GM21825 (cell line): ENCODE measurements at regions not wholly inside any gene's neighbourhood (a gene's known extent, or its start where the extent isn't known, plus 50 kb on each side); places are given as distances from the start of the nearest gene placed in this dataset.
"Not testable (repeated sequence)": the region's sequence is repeated elsewhere in the genome, so short reads cannot be mapped to it uniquely, and the experiment has no call there.

Source experiments
- ATAC-seq: cut with Tn5 transposase; IDR thresholded peaks from one replicate; pipeline ENCODE4 v1.9.1; 2021; ENCODE audit warnings: mild to moderate bottlenecking, moderate library complexity; ENCODE audit not compliant: unreplicated experiment

DNA sequence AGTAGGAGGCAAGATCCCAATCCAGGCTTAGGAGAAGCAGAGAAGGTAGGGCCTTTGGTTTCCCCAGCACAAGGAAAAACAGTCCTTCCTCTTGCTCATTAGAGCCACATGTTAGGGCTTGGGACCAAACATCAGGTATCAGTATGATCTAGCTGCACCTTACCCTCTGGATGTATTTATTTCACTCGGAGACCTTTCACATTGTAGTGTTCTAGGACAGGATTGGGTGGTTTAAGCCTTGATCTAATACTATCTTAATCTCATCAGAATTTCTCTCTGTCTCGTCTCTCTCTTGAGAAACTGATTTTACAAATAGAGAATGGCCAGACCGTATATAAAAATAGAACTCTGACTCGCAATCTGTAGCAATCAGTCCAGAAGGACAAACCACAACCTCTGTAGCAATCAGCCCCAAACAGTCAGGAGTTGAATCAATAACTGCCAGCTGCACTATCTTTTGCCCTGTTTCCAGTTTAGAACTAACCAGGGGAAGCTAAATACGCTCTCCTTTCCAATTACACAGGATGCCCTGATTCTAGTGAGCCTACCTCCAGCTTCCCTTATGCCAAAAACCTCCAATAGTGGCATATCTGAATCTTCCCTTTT is 207.1 kb downstream of the TDRD15 start:
- no peak for ATAC-seq

DNA sequence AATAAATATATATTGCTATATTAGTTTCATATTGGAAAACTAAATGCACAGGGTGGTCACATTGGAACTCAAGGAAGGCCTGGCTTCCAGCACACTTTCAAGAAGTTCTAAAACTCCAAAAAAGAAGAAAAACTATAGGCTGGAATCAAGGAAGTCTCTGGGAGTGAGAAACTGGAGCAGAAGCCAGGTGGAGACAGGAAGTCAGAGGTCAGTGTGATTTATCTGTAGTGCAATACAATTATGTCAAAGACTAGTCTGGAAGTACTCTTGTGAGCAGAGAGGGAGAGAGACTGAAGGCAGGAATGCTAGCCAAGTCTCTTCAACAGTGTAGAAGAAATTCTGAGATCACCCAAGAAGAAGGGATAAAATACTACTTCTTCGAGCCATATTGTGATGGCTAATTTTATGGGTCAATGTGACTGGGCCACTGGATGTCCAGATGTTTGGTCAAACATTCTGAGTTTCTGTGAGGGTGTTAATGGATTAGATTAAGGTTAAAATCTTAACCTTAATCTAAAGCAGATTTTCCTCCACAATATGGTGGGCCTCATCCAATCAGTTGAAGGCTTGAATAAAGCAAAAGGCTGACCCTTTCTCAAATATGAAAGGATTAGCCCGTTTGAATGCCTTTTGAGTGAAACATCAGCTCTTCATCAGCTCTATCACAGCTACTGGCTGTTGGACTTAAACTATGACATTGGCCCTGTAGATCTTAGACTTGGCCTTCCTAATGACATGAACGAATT is 208.0 kb downstream of the TDRD15 start:
- ATAC-seq: no peak

DNA sequence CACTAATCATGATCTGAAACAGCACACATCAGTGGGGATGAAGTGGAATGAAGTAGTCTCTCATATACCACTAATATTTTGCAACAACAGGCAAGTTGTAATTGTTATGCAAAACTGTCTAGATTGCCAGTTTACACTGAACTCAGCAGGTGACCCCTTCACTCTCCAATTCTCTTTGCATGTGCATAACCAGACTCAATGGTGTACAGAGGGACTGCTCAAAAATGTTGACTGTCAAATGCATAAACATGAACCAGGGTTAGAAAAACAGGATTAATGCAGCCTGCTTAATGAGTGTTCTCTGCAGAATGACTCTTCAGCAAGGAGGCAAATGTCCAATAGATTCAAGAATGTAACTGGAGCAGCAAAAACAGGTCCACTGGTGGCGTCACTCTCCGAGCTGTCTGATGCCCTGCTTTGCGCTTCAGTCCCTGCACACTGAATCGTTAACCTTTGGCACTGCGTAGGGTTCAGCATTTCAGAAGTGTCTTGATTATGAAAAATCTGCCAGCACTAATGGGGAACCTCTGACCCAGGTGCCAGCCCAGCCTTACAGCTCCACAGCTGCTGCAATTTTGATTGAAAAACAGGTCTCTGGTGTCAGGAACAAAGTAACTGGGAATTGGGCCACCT is 209.3 kb downstream of the TDRD15 start:
- no peak for ATAC-seq

DNA sequence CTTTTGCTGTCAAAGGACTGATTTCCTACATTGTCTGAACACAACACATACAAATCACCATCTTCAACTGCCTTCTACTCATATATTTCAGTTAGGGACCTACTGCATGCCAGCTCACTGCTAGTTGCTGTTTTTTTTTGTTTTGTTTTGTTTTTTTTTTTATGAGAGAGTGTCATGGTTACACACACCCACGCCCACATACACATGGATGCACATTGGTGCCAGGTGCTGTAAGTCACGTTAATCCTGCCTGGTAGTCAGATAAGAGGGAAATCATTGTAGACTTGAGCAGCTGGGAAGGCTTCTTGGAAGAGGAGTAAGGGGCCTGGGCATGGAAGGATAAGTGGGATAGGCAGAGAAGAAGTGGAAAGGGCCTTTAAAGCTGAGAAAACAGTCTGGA is 209.9 kb downstream of the TDRD15 start:
- no peak for ATAC-seq

DNA sequence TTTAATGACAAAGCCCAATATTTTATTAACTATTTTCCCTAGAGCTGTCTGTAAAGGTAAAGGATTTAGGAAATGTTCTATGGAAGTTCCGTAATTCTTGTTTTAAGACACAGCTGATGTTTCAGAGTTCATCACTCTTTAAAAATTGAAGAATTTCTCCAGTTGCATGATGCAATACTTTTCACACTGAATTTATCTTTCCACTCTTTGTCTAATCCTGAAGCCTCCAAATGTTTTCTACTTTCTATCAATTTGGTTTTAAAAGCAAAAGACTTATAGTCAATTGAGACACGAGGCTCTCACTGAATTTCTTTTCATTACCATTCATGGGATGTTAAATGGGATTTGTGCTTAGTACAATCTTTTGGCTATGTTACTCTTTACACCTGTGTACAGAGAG is 223.2 kb downstream of the TDRD15 start:
- no peak for ATAC-seq

DNA sequence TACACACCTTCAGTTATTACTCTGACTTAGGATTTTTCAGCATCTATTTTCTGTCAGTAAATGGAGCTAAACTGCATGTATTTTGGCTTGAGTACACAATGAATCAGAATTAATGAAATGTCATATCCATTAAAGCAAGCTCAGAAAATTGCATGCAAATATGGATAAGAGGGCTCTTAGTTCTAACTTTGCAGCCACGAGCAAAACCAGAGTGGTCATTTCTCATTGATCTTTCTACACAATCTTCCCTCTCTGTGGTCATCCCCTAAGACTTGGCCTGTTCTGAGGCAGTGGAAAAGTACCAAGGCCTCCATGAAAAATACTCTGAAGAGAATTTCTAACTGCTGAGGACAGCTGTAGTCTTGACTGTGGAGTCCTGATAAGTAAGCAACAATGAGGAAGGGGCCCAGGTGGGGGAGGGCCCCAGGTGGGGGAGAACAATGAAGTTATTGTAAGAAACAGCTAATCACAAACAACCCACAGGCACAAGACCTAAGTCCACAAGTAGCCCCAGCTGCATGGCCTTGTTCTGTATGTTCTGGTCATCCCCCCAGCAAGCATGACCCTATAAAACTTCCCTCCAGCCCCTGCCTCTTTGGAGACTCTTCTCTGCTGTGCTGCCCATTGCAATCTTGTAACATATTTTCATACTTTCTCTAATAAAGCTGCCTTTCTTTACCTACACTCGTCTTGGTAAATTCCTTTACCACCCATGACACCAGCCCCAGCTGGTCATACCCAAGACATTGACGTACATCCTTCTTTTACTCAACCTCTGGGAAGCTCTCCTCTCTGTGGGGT is 230.3 kb downstream of the TDRD15 start:
- no peak for ATAC-seq

DNA sequence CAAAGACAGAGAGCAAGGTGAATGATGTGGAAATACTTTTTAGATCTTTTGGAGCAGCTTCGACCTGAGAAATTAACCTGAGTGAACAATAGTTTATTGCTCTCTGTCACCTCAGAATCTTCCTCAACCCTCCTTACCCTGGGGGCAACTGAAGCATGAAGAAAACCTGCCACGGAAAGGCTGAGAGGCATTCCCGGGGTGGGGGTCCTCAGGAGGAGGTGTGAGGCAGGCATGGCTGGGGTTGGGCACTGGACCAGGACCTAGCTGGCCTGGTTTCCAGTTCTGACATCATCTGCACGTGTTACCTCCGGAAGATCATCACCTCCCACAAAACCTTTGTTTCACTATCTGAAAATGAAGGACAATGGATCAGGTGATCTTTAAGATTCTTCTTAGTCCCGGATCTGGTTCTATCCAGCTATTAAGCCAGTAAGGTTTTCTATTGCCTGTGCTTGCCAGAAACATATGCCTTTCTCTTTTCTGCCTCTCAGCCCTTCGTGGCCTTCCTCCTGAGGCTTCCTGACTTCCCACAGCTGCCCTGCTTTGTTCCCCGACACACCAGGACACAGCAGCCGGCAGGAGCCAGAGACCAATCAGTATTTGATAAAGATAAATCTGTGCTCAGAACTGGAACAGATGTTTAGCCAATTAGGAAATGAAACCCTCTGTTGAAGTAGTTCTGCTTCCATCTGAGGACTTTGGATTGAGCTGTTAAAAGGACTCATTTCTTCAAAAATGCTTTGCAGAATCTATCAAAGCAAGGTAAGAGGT is 232.5 kb downstream of the TDRD15 start:
- no peak for ATAC-seq

DNA sequence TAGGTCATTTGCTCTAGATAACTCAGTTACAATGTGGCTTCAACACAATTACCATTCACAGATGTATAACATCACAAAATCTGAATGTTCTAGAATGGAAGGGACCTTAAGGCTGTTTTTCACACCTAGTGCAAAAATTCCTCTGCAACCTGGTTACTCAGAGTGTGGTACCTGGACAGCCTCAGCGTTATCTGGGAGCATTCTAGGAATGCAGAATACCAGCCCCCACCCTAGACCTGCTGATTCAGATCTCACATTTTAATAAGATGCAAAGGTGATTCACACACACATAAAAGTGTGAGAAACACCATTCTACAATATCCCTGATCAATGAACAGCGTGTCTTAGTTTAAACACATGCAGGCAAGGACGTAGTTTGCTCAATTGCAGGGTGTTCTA is 233.1 kb downstream of the TDRD15 start:
- no peak for ATAC-seq

DNA sequence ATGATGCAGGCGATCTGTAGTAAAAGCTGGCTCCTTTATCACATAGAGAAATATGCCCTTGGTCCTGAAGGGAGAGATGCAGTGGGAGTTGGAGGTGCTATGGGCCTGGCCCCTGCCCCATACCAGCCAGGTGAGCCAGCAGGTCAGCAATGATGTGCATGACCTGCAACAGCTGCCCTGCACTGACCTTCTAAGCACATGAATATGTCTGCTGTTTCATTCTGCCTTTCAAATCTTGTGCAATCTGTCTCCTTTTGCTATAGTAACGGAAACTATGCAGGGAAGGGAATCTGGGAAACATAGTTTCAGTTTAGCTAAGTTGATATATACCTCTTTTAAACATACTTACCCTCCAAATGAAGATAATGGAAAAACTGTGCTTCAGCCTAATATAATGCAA is 235.2 kb downstream of the TDRD15 start:
- no peak for ATAC-seq

DNA sequence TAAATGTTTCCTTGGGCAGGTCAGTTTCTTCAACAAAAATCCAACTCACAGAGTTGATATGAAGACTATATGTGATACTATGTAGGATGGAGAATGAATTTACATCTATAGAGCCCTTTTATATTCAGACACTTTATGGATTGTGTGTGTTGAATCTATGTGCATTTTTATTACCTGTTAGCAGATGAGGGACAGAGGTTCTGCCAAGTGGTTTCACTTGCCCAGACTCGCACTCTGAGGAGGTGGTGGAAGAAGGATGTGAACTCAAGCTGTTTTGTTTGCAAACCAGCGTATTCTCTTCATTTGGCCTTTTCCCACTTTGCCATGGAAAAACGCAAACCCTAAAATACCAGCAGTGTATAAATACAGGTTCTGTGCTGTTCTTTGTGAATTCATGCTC is 237.6 kb downstream of the TDRD15 start:
- ATAC-seq: no peak

DNA sequence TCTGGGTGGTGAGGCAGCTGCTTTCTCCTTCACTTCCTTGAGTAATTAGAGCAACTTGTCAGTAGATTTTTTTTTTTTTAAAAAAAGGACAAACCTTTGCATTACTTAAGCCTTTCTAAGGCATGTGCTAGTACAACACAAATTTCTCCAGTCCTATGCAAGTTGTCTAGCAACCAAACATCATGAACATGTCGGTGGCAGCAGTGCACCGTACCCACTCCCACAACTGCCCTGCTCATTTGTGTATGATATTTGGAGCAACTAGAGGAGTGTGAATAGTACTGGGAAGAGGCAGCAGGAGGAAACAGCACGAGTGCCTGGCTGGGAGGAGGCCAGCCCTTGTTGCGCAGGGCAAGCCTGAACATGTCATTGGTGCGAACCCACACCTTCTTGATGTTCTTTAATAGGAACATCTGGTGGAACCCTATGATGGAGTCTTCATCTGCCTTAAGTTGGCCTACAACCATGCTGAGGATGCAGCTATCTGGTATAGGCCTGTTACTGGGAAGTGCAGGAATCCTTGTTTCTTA is 238.3 kb downstream of the TDRD15 start:
- no peak for ATAC-seq

DNA sequence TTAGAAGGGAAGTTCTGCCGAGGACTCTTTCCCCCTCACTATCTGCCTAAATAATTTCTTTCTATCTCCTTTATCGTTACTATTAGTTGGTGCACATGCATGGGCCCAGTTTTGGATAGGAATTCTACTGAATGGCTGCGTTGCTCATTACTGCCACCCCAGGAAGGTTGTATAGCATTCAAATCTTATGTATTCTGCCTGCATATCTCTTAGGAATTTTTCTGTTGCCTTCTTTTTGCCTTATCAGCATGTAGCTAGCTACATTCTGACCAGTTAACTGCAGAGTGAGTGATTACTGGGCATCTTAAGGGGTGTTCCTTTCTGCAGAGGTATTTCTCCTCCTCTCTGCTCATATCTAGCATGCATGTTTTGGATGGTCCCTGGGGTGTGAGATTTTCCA is 239.6 kb downstream of the TDRD15 start:
- ATAC-seq: no peak

DNA sequence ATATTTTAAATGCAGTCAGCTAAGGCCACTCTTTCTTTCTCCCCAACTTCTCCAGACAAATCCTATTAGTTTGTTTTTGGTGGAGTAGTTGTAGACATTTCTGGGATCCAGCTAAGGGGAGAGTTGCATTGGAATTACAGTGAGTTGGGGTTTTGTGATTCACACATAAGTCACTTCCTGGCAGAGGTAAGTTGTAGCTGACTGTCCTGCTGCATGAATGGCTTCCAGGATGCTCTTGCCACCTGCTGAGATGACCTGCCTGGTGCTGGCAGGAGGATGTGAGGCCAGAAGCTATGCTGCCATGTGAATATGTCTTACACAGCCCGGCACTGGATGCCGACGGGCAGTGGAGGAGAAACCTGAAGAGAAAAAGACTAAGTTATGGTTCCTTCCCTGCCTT is 243.7 kb downstream of the TDRD15 start:
- no peak for ATAC-seq

DNA sequence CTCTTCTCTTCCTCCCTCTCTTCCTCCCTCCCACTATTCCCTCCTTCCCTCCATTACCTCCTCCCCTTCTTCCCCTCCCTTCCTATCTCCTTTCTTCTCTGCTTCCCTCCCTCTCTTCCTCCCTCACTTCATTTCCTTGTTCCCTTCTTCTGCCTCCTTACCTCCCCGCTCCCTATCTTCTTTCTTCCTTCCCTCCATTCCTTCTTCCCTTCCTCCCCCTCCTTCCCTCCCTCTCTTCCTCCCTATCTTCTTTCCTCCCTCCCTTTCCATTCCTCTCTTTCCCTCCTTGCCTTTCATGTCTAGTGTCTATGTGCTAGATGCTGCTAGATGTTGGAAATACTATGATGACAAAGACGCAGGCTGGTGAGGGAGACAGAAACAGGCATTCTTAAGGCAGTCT is 246.0 kb downstream of the TDRD15 start:
- ATAC-seq: no peak

DNA sequence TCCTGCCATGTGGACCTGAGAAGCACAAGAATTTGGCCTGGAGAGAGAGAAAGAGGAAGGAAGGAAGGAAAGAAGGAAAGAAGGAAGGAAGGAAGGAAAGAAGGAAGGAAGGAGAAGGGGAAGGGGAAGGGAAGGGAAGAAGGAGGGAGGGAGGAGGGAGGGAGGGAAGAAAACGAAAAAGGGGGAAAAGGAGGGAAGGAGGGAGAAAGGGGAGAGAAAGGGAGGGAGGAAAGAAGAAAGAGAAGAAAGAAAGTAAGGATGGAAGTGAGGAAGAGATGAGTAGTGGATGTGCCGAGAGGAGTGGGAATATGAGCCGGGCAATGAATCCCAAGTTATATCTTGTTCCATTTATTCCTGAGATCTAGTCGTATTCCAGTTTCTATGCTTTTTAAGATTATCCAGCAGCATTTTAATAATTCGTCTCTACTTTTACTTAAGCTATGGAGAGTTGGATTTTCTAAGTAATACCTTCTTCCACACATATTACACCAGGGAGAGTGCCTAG is 247.8 kb downstream of the TDRD15 start:
- no peak for ATAC-seq

DNA sequence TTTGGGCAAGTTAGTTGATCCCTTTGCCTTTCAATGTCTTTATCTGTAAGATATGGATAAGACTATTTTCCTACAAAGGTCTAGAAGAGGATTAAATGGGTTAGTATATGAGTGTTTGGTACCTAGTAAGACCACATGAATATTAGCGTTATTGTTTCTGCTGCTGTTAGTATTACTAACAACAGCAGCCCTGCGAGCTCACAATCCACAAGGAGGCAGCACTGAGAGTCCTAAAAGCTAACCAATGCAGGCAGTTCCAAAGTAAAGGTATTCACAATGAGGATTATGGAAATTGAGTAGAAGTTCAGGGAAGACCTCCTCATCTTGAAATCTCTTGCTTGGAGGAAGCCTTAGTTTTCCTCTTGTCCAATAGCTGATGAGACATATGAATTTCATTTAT is 248.9 kb downstream of the TDRD15 start:
- ATAC-seq: no peak

DNA sequence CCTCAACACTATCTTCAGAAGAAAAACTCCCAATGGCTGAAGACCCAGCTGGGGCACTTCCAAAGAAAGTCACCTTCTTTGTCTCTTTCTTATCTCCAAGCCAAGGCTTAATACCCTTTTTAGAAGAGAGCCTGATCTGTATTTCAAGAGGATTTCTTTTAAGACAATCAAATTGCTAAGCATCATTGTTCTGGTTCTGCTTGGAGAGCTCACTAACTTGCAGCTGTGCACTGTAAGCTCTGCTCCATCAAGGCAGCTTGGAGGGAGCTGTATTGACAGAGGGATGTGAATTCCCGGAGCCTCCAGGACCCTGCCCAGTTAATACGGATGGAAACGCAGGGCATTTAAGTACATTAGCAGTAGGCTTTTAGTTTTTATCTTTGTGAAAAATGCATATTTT is 253.1 kb downstream of the TDRD15 start:
- ATAC-seq: no peak

DNA sequence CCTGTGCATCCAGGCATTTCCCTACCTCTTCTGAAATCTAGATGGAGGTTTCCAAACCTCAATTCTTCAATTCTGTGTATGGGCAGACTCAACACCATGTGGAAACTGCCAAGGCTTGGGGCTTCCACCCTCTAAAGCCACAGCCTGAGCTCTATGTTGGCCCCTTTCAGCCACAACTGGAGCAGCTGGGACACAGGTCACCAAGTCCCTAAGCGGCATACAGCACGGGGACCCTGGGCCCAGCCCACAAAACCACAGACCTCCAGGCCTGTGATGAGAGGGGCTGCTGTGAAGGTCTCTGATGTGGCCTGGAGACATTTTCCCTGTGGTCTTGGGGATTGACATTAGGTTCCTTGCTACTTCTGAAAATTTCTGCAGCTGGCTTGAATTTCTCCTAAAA is 255.4 kb downstream of the TDRD15 start:
- no peak for ATAC-seq

DNA sequence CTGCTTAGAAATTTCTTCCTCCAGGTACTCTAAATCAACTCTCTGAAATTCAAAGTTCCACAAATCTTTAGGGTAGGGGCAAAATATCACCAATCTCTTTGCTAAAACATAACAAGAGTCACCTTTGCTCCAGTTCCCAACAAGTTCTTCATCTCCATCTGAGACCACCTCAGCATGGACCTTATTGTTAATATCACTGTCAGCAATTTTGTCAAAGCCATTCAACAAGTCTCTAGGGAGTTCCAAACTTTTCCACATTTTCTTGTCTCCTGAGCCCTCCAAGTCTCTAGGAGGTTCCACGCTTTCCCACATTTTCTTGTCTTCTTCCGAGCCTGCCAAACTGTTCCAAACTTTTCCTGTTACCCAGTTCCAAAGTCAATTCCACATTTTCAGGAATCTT is 255.9 kb downstream of the TDRD15 start:
- not testable (repeated sequence) for ATAC-seq

DNA sequence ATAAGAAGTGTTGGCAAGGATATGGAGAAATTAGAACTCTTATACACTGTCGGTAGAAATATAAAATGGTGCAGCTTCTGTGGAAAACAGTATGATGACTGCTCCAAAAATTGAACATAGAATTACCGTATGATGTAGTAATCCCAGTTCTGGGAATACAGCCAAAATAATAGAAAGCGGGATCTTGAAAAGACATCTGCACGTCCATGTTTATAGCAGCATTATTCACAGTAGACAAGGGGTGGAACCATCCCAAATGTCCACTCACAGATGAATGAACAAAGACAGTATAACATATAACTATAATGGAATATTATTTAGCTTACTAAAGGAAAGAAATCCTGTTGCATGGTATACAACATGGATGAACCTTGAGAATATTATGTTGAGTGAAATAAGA is 257.7 kb downstream of the TDRD15 start:
- no peak for ATAC-seq
